ENCODE measurements at regions not wholly inside any gene's neighbourhood (a gene's known extent, or its start where the extent isn't known, plus 50 kb on each side); places are given as distances from the start of the nearest gene placed in this dataset.

- no peak; the same call in 2 of the 3 replicates for ATAC-seq (ENCODE audit: low read depth)
- TF ChIP-seq, protein P1, sequence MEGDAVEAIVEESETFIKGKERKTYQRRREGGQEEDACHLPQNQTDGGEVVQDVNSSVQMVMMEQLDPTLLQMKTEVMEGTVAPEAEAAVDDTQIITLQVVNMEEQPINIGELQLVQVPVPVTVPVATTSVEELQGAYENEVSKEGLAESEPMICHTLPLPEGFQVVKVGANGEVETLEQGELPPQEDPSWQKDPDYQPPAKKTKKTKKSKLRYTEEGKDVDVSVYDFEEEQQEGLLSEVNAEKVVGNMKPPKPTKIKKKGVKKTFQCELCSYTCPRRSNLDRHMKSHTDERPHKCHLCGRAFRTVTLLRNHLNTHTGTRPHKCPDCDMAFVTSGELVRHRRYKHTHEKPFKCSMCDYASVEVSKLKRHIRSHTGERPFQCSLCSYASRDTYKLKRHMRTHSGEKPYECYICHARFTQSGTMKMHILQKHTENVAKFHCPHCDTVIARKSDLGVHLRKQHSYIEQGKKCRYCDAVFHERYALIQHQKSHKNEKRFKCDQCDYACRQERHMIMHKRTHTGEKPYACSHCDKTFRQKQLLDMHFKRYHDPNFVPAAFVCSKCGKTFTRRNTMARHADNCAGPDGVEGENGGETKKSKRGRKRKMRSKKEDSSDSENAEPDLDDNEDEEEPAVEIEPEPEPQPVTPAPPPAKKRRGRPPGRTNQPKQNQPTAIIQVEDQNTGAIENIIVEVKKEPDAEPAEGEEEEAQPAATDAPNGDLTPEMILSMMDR (IDR thresholded peaks at IDR 0.05; ENCODE audit: poor library complexity, severe bottlenecking), result no peak
- no peaks in the 10 kb centered on the region for H3K36me3 ChIP-seq (ENCODE audit: low read depth)
- no peaks in the 10 kb centered on the region for H3K4me1 ChIP-seq (ENCODE audit: insufficient read depth, poor library complexity, severe bottlenecking)
- DNase-seq (ENCODE audit: low spot score), result peak; percentile 31
- no peaks in the 10 kb centered on the region for H3K27me3 ChIP-seq (ENCODE audit: insufficient read depth, poor library complexity, severe bottlenecking)
- H3K4me3 ChIP-seq (ENCODE audit: severe bottlenecking), result no peak overlapping the region
- H3K27ac ChIP-seq (ENCODE audit: poor library complexity, severe bottlenecking), result no peak overlapping the region
- H3K9me3 ChIP-seq (ENCODE audit: severe bottlenecking), result no peaks in the 10 kb centered on the region
These were observed 69.9 kb upstream of the HS6ST1 start for GRCh38 chr2:128388499-128388941.

DNA sequence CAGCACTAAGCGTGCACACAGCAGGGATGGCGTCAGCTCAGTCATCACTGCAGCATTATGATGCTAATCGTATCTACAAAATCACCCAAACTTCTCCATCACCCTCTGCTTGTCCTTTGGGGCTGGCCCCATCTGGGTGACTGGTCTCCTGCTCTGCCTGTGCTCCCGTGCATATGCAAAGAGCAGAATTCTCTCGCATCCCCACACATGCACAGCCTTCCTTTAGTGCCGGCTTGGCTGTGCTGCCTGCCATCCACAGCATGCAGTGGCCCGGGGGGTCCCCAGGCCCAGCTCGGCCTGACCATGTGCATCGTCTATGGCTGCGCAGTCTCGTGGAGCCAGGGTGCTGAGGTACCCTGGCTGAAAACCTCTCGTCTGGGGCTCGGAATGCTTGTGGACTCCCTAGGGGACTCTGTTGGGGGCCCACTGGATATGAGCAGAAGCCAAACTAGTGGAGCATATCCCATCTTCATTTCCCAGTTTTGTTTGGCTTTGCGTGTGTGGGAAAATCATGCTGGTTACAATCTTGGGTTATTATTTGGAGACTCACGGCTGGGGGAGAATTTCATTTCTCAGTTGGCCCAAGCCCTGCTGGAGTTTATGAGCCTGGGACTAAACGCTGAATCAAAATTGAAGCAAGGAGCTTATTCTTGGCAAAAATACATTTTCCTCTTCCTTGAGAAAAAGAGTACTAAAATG, 70.9 kb upstream of the HS6ST1 start:
- Histone ChIP-seq H3K27me3 (ENCODE audit: insufficient read depth, poor library complexity, severe bottlenecking) (no peaks in the 10 kb centered on the region), H3K9me3 (ENCODE audit: severe bottlenecking) (no peaks in the 10 kb centered on the region), H3K4me3 (ENCODE audit: severe bottlenecking) (no peak overlapping the region), H3K36me3 (ENCODE audit: low read depth) (no peaks in the 10 kb centered on the region), H3K27ac (ENCODE audit: poor library complexity, severe bottlenecking) (no peak overlapping the region), H3K4me1 (ENCODE audit: insufficient read depth, poor library complexity, severe bottlenecking) (no peaks in the 10 kb centered on the region)
- TF ChIP-seq, protein P1 (IDR thresholded peaks at IDR 0.05; ENCODE audit: poor library complexity, severe bottlenecking), result no peak
- no peak for DNase-seq (ENCODE audit: low spot score)
- no peak for ATAC-seq (ENCODE audit: low read depth)

- H3K27me3 ChIP-seq (ENCODE audit: insufficient read depth, poor library complexity, severe bottlenecking), result no peaks in the 10 kb centered on the region
- DNase-seq (ENCODE audit: low spot score), result peak; percentile 24
- H3K4me3 ChIP-seq (ENCODE audit: severe bottlenecking), result no peak overlapping the region
- H3K27ac ChIP-seq (ENCODE audit: poor library complexity, severe bottlenecking), result no peak overlapping the region
- H3K36me3 ChIP-seq (ENCODE audit: low read depth), result no peaks in the 10 kb centered on the region
- TF ChIP-seq, protein P1 (IDR thresholded peaks at IDR 0.05; ENCODE audit: poor library complexity, severe bottlenecking), result no peak
- H3K4me1 ChIP-seq (ENCODE audit: insufficient read depth, poor library complexity, severe bottlenecking), result no peaks in the 10 kb centered on the region
- no peak for ATAC-seq (ENCODE audit: low read depth)
- no peaks in the 10 kb centered on the region for H3K9me3 ChIP-seq (ENCODE audit: severe bottlenecking)
These were observed 71.8 kb upstream of the HS6ST1 start for GRCh38 chr2:128390256-128390990.

DNA sequence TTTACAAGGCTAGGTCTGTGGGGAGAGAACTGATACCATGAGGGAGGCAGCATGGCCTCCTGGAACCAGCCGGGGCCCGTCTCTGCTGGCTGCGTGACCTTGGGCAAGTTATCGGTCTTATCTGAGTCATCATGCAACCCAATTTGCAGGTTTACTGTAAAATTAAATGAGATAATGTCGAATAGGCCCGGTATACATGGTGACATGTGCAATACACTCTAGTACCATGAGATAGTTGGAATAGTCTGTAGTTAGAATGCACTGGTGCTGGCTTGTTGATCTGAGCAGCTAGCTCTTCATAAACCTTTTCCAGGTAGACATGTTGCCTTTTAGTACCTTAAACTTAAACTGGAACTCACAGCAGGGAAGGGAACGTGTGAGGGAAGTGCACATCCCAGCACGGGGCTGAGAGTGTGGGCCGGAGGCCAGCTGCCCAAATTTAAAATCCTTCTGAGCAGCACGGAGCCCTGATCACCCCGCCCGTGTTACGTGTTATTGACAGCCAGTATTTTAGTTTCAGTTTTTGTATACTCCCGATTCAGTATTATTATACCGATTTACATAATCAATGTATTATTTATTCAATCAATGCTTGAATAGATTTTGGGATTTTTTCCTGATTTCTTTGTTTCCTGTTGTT, 72.4 kb upstream of the HS6ST1 start:
- ATAC-seq (ENCODE audit: low read depth) (no peak), DNase-seq (ENCODE audit: low spot score) (no peak)
- Histone ChIP-seq H3K9me3 (ENCODE audit: severe bottlenecking) (no peaks in the 10 kb centered on the region), H3K27ac (ENCODE audit: poor library complexity, severe bottlenecking) (no peak overlapping the region), H3K4me1 (ENCODE audit: insufficient read depth, poor library complexity, severe bottlenecking) (no peaks in the 10 kb centered on the region), H3K4me3 (ENCODE audit: severe bottlenecking) (no peak overlapping the region), H3K36me3 (ENCODE audit: low read depth) (no peaks in the 10 kb centered on the region), H3K27me3 (ENCODE audit: insufficient read depth, poor library complexity, severe bottlenecking) (no peaks in the 10 kb centered on the region)
- TF ChIP-seq, protein P1 (IDR thresholded peaks at IDR 0.05; ENCODE audit: poor library complexity, severe bottlenecking), result no peak
